Suppressor macrophage (primary cell): ENCODE measurements at regions not wholly inside any gene's neighbourhood (a gene's known extent, or its start where the extent isn't known, plus 50 kb on each side); places are given as distances from the start of the nearest gene placed in this dataset.
"Not testable (repeated sequence)": the region's sequence is repeated elsewhere in the genome, so short reads cannot be mapped to it uniquely, and the experiment has no call there.

Experiments
- DNase-seq, 4 experiments: peaks; one replicate each; pipeline ENCODE4 v3.0.0-alpha.2; 2020 to 2022

DNA sequence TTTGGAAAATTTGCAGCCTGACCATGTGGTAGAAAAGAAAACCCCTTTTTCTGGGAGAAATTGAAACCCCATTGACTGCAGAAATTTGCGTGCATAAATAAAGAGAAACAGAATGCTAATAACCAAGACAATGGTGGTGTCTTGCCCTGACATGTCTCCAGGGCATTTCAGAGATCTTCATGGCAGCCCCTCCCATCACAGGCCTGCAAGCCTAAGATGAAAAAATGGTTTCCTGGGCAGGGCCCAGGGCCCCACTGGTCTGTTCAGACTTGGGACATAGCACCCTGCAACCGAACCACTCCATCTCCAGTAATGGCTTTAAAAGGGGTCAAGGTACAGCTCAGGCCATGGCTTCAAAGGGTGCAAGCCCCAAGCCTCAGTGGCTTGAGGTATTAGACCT lies 71.6 kb upstream of the SGIP1 start:
- no peak for DNase-seq

DNA sequence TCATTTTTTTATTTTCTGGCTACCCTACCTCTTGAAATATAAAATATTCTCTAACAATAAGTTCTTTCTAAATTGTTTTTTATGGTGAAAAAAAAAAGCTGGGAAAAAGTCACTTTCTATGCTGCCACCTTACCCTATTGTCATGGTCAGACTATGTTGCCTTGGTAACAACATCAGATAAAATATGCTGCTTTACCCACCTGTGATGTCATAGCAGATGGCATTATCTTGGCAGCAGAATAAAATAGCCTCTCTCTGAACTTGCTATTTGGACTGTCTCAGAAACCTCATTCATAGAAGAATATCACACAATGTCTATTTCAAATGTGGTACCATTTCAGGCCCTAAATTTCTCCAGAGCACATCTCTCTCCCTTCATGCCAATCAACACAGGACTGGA lies 69.6 kb upstream of the SGIP1 start:
- no peak for DNase-seq

DNA sequence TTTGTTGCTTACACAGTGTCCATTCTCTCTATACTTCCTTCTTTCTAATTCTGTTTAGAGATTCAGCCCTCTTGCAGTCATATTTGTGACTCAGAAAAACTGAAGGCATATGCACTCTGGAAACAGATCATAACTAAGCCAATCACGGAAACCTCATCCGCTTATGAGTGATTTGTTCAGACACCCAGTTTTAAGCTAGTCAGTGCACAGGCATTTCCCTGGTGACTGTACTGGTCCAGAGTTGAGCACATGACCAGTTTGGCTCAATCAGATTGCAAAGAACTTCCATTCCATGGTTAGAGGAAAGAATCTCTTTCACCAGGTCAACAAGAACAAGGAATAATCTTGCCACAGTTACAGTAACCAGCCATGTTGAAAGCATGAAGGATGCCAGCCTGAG lies 69.2 kb upstream of the SGIP1 start:
- DNase-seq, result peak in 2 of 4 experiments; percentile 8 to 26

GRCh38 chr1:66466695-66467094 lies 67.3 kb upstream of the SGIP1 start:
- not testable (repeated sequence) for DNase-seq

GRCh38 chr1:66468722-66469121 lies 65.2 kb upstream of the SGIP1 start:
- DNase-seq, result no peak

GRCh38 chr1:66475940-66476339 lies 58.0 kb upstream of the SGIP1 start:
- no peak for DNase-seq

DNA sequence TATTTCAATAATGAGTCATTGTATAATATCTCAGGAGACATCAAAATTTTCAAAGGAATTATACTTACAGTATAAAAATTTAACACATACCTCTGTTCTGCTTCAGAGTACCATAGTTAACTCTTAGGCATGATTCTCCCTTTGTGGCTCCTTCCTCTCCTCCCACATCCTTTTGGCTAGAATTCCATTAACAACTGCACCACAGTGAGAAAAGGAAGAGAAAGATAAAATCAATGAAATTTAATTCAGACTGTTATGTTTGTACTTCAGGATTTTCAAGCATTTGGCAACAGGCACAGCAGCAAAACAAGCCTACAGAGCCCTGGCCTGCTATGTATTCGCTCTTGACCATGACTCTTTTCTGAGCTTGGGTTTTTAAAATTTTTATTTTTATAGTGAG lies 57.2 kb upstream of the SGIP1 start:
- DNase-seq, result no peak

DNA sequence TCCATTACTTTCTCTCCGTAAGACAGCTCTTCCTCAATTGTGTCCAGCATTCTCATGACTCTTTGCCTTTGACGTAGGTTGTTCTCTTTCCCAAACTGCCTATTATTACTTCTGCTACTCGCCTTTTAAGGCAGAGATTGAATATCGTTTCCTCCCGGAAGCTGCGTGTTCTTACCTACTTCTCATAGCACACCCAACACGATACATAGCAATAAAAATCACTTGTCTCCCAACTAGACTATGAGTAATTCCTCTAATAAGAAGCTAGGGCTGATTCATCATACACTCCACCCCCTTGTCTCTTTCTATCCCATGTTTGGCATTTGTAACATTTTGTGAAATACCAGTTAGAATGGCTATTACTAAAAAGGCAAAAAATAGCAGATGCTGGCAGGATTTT lies 55.8 kb upstream of the SGIP1 start:
- peak in 2 of 4 experiments; percentile 20 to 26 for DNase-seq

GRCh38 chr1:66480162-66480561 lies 53.8 kb upstream of the SGIP1 start:
- no peak for DNase-seq

GRCh38 chr1:66481215-66481614 lies 52.7 kb upstream of the SGIP1 start:
- DNase-seq, result not testable (repeated sequence)
